Activated CD4-positive, alpha-beta T cell treated with anti-CD3 and anti-CD28 coated beads, Interleukin-2, amount 50 U/mL, for 24 hours (primary cell): ENCODE measurements at regions not wholly inside any gene's neighbourhood (a gene's known extent, or its start where the extent isn't known, plus 50 kb on each side); places are given as distances from the start of the nearest gene placed in this dataset.

Experiments
- DNase-seq, 2 donors: peaks; one replicate each; pipeline ENCODE4 v3.0.0-alpha.2; 2020; ENCODE audit warnings: low read depth in 1 of 2, low spot score in 1 of 2

- no peak for DNase-seq
Measured at GRCh38 chr2:235343156-235343774, 150.6 kb upstream of the AGAP1 start.

- DNase-seq, result no peak
Measured at GRCh38 chr2:235343869-235344268, 150.0 kb upstream of the AGAP1 start.

- DNase-seq, result no peak
Measured at GRCh38 chr2:235345745-235346144, 148.1 kb upstream of the AGAP1 start.

- DNase-seq, result no peak
Measured at GRCh38 chr2:235347691-235348090, 146.2 kb upstream of the AGAP1 start.

GRCh38 chr2:235348329-235348728, 145.5 kb upstream of the AGAP1 start:
- DNase-seq, result no peak

- DNase-seq, result no peak
Measured at GRCh38 chr2:235350234-235350633, 143.6 kb upstream of the AGAP1 start.

GRCh38 chr2:235352541-235352940, 141.3 kb upstream of the AGAP1 start:
- DNase-seq, result no peak

GRCh38 chr2:235357881-235358280, 136.0 kb upstream of the AGAP1 start:
- no peak for DNase-seq

GRCh38 chr2:235358981-235359471, 134.8 kb upstream of the AGAP1 start:
- DNase-seq, result no peak

GRCh38 chr2:235360446-235360845, 133.4 kb upstream of the AGAP1 start:
- DNase-seq, result no peak

- DNase-seq, result no peak
Measured at GRCh38 chr2:235365743-235366142, 128.1 kb upstream of the AGAP1 start.

- no peak for DNase-seq
Measured at GRCh38 chr2:235366390-235366789, 127.5 kb upstream of the AGAP1 start.

- no peak for DNase-seq
Measured at GRCh38 chr2:235366807-235367206, 127.0 kb upstream of the AGAP1 start.

- no peak for DNase-seq
Measured at GRCh38 chr2:235371018-235371417, 122.8 kb upstream of the AGAP1 start.

- no peak for DNase-seq
Measured at GRCh38 chr2:235373171-235373570, 120.7 kb upstream of the AGAP1 start.

GRCh38 chr2:235377176-235377575, 116.7 kb upstream of the AGAP1 start:
- no peak for DNase-seq

- DNase-seq, result no peak
Measured at GRCh38 chr2:235378246-235378645, 115.6 kb upstream of the AGAP1 start.

- DNase-seq, result no peak
Measured at GRCh38 chr2:235378944-235379343, 114.9 kb upstream of the AGAP1 start.

- no peak for DNase-seq
Measured at GRCh38 chr2:235381261-235381912, 112.5 kb upstream of the AGAP1 start.

- no peak for DNase-seq
Measured at GRCh38 chr2:235382179-235382578, 111.7 kb upstream of the AGAP1 start.

- no peak for DNase-seq
Measured at GRCh38 chr2:235382601-235383000, 111.2 kb upstream of the AGAP1 start.

- no peak for DNase-seq
Measured at GRCh38 chr2:235383272-235383843, 110.5 kb upstream of the AGAP1 start.

GRCh38 chr2:235384624-235385023, 109.2 kb upstream of the AGAP1 start:
- DNase-seq, result no peak
